H1 (cell line): ENCODE measurements at regions not wholly inside any gene's neighbourhood (a gene's known extent, or its start where the extent isn't known, plus 50 kb on each side); places are given as distances from the start of the nearest gene placed in this dataset.

Source experiments
- CTCF ChIA-PET: fragments of 300-600 bp; sonication (Branson Sonifier 250); formaldehyde crosslinking; loops from one replicate; lab custom pipeline; 2021; ENCODE audit not compliant: partially characterized antibody; lab: Charles Lee
- POLR2A ChIA-PET: fragments of 300-600 bp; sonication (Branson Sonifier 250); formaldehyde crosslinking; loops from one replicate; lab custom pipeline; 2021; ENCODE audit warnings: inconsistent platforms; ENCODE audit not compliant: partially characterized antibody; lab: Charles Lee
- DNase-seq, 2 experiments: peaks; one replicate each; pipeline versions ENCODE4 v3.0.0 to v3.0.0-alpha.2; 2010 to 2022; ENCODE audit warnings: low spot score in 2 of 2, low read depth in 1 of 2, mixed read lengths in 1 of 2
- FAIRE-seq: peaks from 2 replicates; lab custom pipeline; 2011; peaks lifted over from hg19 to GRCh38; lab: Jason Lieb, UNC
- H2AFZ ChIP-seq: 2 replicates; pipeline ENCODE4 v1.8.1; 2012; ENCODE audit warnings: low read length, inconsistent platforms
- H2AK5ac ChIP-seq: 2 replicates; pipeline ENCODE4 v1.6.1; 2013; ENCODE audit warnings: low read depth, low read length
- H2BK120ac ChIP-seq: replicated peaks from 2 replicates; pipeline ENCODE3; 2013; ENCODE audit warnings: low read depth, low read length, inconsistent platforms
- H2BK12ac ChIP-seq: 2 replicates; pipeline ENCODE4 v1.6.1; 2013; ENCODE audit warnings: low read depth, low read length
- H2BK15ac ChIP-seq: 2 replicates; pipeline ENCODE4 v1.6.1; 2013; ENCODE audit warnings: low read length
- H2BK20ac ChIP-seq: 2 replicates; pipeline ENCODE4 v1.6.1; 2013; ENCODE audit warnings: low read length
- H2BK5ac ChIP-seq: 2 replicates; pipeline ENCODE4 v1.6.1; 2013; ENCODE audit warnings: low read depth, low read length
- H3K14ac ChIP-seq: 2 replicates; pipeline ENCODE4 v1.6.1; 2013; ENCODE audit warnings: inconsistent platforms; ENCODE audit not compliant: insufficient read length
- H3K18ac ChIP-seq: 2 replicates; pipeline ENCODE4 v1.6.1; 2013; ENCODE audit warnings: low read length; ENCODE audit errors: extremely low read depth
- H3K23ac ChIP-seq: 2 replicates; pipeline ENCODE4 v1.6.1; 2013; ENCODE audit warnings: inconsistent platforms; ENCODE audit not compliant: insufficient read length
- H3K23me2 ChIP-seq: 2 replicates; pipeline ENCODE4 v1.6.1; 2013; ENCODE audit warnings: low read depth, low read length
- H3K27ac ChIP-seq: 2 replicates; pipeline ENCODE4 v1.6.1; 2011; ENCODE audit warnings: low read depth, low read length, inconsistent platforms
- H3K27me3 ChIP-seq, 4 experiments: replicated peaks in 1 of 4; 1 replicate in 1 of 4; 2 replicates in 3 of 4; pipeline versions ENCODE4 v1.6.1 to v1.8.1; 2011 to 2013; ENCODE audit warnings: low read length in 3 of 4, mild to moderate bottlenecking in 3 of 4, inconsistent platforms in 2 of 4, mixed read lengths in 2 of 4, moderate library complexity in 1 of 4; ENCODE audit not compliant: control insufficient read depth in 3 of 4, insufficient read depth in 3 of 4; ENCODE audit errors: extremely low read depth in 1 of 4
- H3K36me3 ChIP-seq, 4 experiments: 2 replicates each; pipeline versions ENCODE4 v1.6.1 to v1.8.1; 2011 to 2013; ENCODE audit warnings: mild to moderate bottlenecking in 4 of 4, low read length in 3 of 4, moderate library complexity in 2 of 4, control low read depth in 1 of 4, inconsistent platforms in 1 of 4; ENCODE audit not compliant: insufficient read depth in 4 of 4, control insufficient read depth in 2 of 4
- H3K4ac ChIP-seq: replicated peaks from 2 replicates; pipeline ENCODE3; 2013; ENCODE audit warnings: low read length, low read depth, mixed read lengths, inconsistent platforms; ENCODE audit not compliant: insufficient read length
- H3K4me1 ChIP-seq, 4 experiments: replicated peaks in 1 of 4; 1 replicate in 1 of 4; 2 replicates in 3 of 4; pipeline versions ENCODE4 v1.6.1 to v1.8.1; 2011 to 2013; ENCODE audit warnings: low read length in 3 of 4, inconsistent platforms in 2 of 4, mixed read lengths in 1 of 4; ENCODE audit not compliant: insufficient read depth in 4 of 4, control insufficient read depth in 3 of 4
- H3K4me2 ChIP-seq, 2 experiments: 2 replicates each; pipeline versions ENCODE4 v1.6.1 to v1.8.1; 2011 to 2013; ENCODE audit warnings: low read depth in 2 of 2, low read length in 2 of 2, control low read depth in 1 of 2, inconsistent platforms in 1 of 2, mild to moderate bottlenecking in 1 of 2; ENCODE audit not compliant: insufficient read depth in 1 of 2
- H3K4me3 ChIP-seq, 4 experiments: fragments of 200-600, 300-600 bp in 1 of 4; sonication (generic), shearing (Covaris generic), sonication (Bioruptor Twin) in 1 of 4; 2 replicates each; pipeline versions ENCODE4 v1.5.1 to v1.8.1; 2011 to 2016; ENCODE audit warnings: low read length in 4 of 4, low read depth in 3 of 4, control low read depth in 2 of 4, inconsistent platforms in 2 of 4, mild to moderate bottlenecking in 2 of 4, mixed read lengths in 1 of 4, moderate library complexity in 1 of 4; ENCODE audit not compliant: insufficient read depth in 2 of 4; ENCODE audit errors: extremely low read depth in 1 of 4
- H3K56ac ChIP-seq: replicated peaks from 2 replicates; pipeline ENCODE3; 2013; ENCODE audit warnings: low read depth, mild to moderate bottlenecking, mixed read lengths, low read length, inconsistent platforms; ENCODE audit not compliant: insufficient read length
- H3K79me1 ChIP-seq: 2 replicates; pipeline ENCODE4 v1.6.1; 2013; ENCODE audit warnings: low read depth, low read length, control low read depth
- H3K79me2 ChIP-seq, 2 experiments: 2 replicates each; pipeline versions ENCODE4 v1.6.1 to v1.8.1; 2012 to 2013; ENCODE audit warnings: low read length in 2 of 2, mild to moderate bottlenecking in 2 of 2, inconsistent platforms in 1 of 2; ENCODE audit not compliant: insufficient read depth in 2 of 2, control insufficient read depth in 1 of 2
- H3K9ac ChIP-seq, 4 experiments: replicated peaks in 1 of 4; 1 replicate in 1 of 4; 2 replicates in 3 of 4; pipeline versions ENCODE4 v1.6.1 to v1.8.1; 2011 to 2013; ENCODE audit warnings: low read depth in 3 of 4, low read length in 3 of 4, control low read depth in 2 of 4, mild to moderate bottlenecking in 2 of 4, moderate library complexity in 2 of 4, inconsistent platforms in 1 of 4; ENCODE audit errors: extremely low read depth in 1 of 4
- H3K9me3 ChIP-seq, 2 experiments: 2 replicates each; pipeline versions ENCODE4 v1.6.1 to v1.8.1; 2012 to 2013; ENCODE audit warnings: mild to moderate bottlenecking in 2 of 2, moderate library complexity in 2 of 2, control low read depth in 1 of 2, inconsistent platforms in 1 of 2, low read depth in 1 of 2, low read length in 1 of 2, mixed read lengths in 1 of 2; ENCODE audit not compliant: insufficient read depth in 2 of 2
- H4K20me1 ChIP-seq, 2 experiments: replicated peaks in 1 of 2; 2 replicates each; pipeline versions ENCODE3 to v1.8.1; 2011 to 2013; ENCODE audit warnings: inconsistent platforms in 2 of 2, low read length in 2 of 2, mild to moderate bottlenecking in 1 of 2; ENCODE audit not compliant: insufficient read depth in 2 of 2, control insufficient read depth in 1 of 2
- H4K5ac ChIP-seq: 2 replicates; pipeline ENCODE4 v1.6.1; 2013; ENCODE audit warnings: low read length, low read depth, mixed read lengths, inconsistent platforms; ENCODE audit not compliant: insufficient read length
- H4K8ac ChIP-seq: 2 replicates; pipeline ENCODE4 v1.8.0; 2013; ENCODE audit warnings: mild to moderate bottlenecking, moderate library complexity, low read length, inconsistent platforms; ENCODE audit not compliant: insufficient read depth; ENCODE audit errors: extremely low read depth
- H4K91ac ChIP-seq: replicated peaks from 2 replicates; pipeline ENCODE3; 2013; ENCODE audit warnings: low read length, mixed read lengths, inconsistent platforms; ENCODE audit not compliant: insufficient read length
- SIN3A ChIP-seq, 2 experiments: IDR thresholded peaks in 1 of 2; conservative IDR thresholded peaks in 1 of 2; 2 replicates each; pipeline ENCODE4 v1.6.1; 2011 to 2012; ENCODE audit warnings: low read length in 2 of 2, improper control_type of control experiment in 1 of 2, low read depth in 1 of 2, mild to moderate bottlenecking in 1 of 2
- SP1 ChIP-seq: IDR thresholded peaks from 2 replicates; pipeline ENCODE4 v1.6.1; 2011; ENCODE audit warnings: low read depth, low read length
- WGBS, 2 experiments: shearing (Covaris generic) in 1 of 2; methylation state at CpG; one replicate each; pipeline versions ENCODE4 v1.1.6 to v1.1.7; 2013 to 2015; ENCODE audit warnings: low lambda C conversion rate in 2 of 2, mixed read lengths in 2 of 2, inconsistent platforms in 1 of 2, low coverage in 1 of 2, missing lambda C conversion rate in 1 of 2; ENCODE audit not compliant: insufficient replicate concordance in 2 of 2, insufficient coverage in 1 of 2, insufficient read length in 1 of 2; ENCODE audit errors: extremely low coverage in 1 of 2, missing lambda C conversion rate in 1 of 2; 5-methylcytosine and 5-hydroxymethylcytosine counted together

- Histone ChIP-seq H4K5ac (no peak overlapping the region), H3K18ac (no peak overlapping the region), H3K36me3 (no peaks in the 10 kb centered on the region), H2BK12ac (no peak overlapping the region), H3K9me3 (0 out of 4 replicates have a peak, but pooled peaks cover 0 to 3% of the 10 kb centered on the region in 2 experiments), H3K23me2 (no peaks in the 10 kb centered on the region), H2BK120ac (no peak overlapping the region), H3K9ac (no peak overlapping the region), H4K8ac (no peak overlapping the region), H2AK5ac (no peak overlapping the region), H4K20me1 (no peaks in the 10 kb centered on the region), H3K23ac (no peak overlapping the region), H2AFZ (no peak overlapping the region), H2BK5ac (no peak overlapping the region), H3K56ac (no peak overlapping the region), H3K27ac (no peak overlapping the region), H3K4me2 (no peak overlapping the region), H3K14ac (no peak overlapping the region), H3K79me2 (no peaks in the 10 kb centered on the region), H3K27me3 (no peaks in the 10 kb centered on the region), H3K4me3 (no peak overlapping the region), H2BK20ac (no peak overlapping the region), H3K4me1 (peaks cover 0 to 2% (median 0%) of the 10 kb centered on the region in 4 experiments; a peak in 1 of 7 replicates), H3K4ac (no peak overlapping the region), H2BK15ac (no peak overlapping the region), H4K91ac (no peak overlapping the region), H3K79me1 (no peaks in the 10 kb centered on the region)
- TF ChIP-seq SIN3A (conservative IDR thresholded peaks at IDR 0.05 in 1 of 2, IDR thresholded peaks at IDR 0.05 in 1 of 2; ENCODE audit: low read depth in 1 of 2, low read length in 2 of 2) = no peak
- TF ChIP-seq SP1 = peak; percentile 30; the same call in 1 of the 2 replicates
- ChIA-PET CTCF (interaction anchor here (0.6 kb wide), 1 partner anchor 1381 kb away, joined by 3 read pairs; no protein-coding TSS in a partner anchor), POLR2A (no interaction called here)
- no peak for DNase-seq
- no peak for FAIRE-seq
- 86% methylated on average over 3 of the region's 3 CpGs; no CpG with 5 or more reads in 1 of the 2 experiments for WGBS, 2 experiments
These were observed 1604.5 kb upstream of the NUDT12 start for GRCh38 chr5:105167092-105167491.
